ENCODE measurements at regions not wholly inside any gene's neighbourhood (a gene's known extent, or its start where the extent isn't known, plus 50 kb on each side); places are given as distances from the start of the nearest gene placed in this dataset.

DNA sequence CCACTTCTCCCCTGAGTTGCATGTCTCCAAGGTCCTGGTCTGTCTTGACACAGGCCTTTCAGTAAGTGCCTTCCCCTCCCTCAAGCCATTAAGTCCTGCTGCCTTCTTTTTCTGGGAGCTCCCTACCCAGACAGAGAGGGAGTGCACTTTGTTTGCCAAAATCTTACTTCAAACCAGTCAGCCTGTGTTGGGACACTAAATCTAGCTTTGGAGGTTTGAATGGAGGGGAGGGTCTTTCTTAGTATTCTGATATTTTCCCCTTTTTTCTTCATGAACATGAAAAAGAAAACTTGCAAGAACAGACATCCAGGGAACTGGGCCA is 170.7 kb upstream of the PMEPA1 start:
- intact Hi-C loops (cut with micrococcal nuclease) = no loop called here

DNA sequence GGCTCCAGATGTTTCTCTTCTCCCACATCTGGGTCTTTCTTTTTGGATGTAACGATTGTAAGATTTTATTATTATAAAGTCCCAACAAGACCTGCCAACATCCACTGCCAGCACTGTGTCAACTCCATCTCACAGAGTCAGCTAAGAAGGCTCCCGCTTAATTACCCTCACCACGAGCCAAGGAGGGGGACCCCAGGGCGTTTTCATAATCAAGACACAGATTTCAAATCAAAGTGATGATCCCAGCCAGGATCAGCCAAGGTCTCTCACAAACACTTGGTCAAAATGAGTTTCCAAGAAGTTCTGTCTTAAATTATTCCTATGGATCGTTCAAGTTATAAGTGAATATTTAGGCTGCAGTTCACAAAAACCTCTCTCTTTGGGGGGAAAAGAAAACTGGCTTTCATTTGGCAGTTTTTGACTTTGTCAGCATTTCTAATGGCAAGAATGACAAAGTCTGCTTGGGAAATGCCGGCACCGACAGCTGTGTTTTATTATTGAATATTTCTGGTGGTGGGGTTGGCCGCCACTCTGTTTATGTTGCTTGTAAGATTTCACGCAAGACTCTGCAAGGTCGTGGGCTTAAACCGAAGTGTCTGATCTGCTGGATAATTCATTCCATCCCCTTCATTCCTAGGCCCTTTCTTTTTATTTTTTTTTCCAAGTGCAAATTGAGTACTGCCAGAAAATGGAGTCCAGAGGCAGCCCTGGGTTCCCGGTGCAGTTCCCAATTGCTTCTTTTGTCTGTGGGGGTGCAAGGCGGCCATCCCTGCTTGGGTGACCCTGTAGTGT is 170.2 kb upstream of the PMEPA1 start:
- intact Hi-C loops (cut with micrococcal nuclease) = no loop called here

DNA sequence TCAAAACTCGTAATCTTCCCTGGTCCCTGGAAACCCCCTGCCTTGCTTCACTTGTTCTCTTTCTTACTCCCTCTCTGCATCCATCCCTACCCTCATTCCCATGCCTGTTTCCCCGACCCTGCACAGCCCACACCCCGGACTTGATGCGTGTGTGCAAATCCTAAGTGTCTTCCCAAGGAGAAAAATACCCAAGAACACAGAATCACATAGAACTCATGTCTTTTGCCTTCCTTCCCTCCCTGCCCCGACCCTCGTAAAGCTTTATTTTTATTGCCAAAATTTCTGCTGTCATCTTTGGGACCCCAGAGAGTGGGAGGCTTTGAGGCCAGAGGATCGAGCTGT is 169.6 kb upstream of the PMEPA1 start:
- intact Hi-C loops (cut with micrococcal nuclease) = no loop called here

DNA sequence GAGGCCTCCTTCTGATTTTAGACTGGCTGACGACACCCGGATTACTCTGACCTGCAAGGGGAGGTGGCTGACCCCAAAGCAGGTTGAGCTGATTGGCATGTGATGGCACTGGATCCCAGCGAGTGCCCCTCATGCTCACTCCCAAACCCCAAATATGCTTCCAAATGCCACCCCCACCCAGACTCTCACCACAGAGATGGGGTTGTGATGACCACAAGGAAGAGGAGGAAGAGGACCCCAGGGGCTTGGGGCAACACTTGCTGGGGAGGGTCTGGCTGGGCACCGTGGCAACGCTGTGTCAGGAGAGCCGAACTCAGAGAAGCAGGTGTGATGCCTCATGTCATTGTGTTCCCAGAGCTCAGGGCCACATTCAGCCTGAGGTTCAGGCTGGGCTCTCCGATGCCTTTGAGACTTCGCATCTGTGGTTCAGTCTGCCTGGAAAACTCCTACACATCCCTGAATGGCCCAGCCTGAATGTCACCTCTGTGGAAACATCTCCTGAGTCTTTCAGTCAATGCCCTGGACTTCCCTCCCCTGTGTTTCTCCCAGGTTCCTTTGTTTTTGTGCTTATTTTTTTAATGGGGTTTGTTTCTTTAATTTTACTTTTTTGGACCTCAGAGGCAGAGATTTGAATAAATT is 169.1 kb upstream of the PMEPA1 start:
- intact Hi-C loops (cut with micrococcal nuclease) = no loop called here

DNA sequence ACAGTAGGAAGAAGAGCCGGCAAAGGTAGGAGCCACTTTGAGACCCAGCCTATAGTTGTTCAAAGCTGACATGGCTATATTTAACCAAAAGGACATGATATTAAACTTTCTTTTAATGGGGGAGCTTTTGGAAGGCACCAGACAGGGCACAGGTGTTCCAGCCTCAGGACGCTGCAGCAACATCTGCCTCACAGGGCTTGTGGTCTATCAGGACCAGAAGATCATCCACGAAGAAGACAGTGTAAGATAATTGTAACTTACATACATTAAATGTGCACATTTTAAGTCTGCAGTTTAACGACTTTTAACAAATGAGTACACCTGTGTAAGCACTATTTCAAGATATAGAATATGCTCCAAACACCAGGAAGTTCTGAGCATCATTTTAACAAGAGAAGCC is 168.2 kb upstream of the PMEPA1 start:
- intact Hi-C loops (cut with micrococcal nuclease) = no loop called here

DNA sequence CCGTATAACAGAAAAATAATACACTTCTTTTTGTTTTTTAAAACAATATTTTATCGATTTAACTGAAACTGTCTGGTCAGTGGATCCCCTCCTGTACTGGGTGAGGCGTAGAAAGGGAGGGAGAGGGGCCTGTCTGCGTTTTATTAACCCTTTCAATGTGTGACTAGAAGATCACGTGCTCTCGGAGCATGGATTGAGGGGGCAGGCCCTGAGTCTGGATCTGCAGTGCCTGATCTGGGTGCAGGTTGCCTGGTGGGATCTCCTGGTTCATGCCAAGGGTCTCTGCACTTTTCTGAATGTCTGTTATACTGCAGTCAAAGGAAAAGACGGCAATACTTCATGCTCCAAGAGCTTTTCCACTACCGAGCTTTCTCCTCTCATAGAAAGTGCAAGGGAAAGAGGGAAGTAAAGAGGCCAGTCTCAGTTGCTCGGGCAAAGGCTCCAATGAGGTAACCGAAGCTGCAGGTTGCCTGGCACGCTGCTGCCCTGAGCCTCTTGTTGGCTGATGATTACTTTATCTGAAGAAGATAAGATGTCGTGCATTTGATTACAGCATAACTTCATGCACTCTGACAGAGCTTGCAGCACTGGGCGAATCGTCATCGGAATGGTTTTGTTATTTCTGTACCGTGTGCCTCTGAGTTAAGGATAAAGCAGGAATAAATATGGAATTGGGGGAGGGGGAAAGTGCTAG is 167.5 kb upstream of the PMEPA1 start:
- intact Hi-C loops (cut with micrococcal nuclease) = no loop called here

DNA sequence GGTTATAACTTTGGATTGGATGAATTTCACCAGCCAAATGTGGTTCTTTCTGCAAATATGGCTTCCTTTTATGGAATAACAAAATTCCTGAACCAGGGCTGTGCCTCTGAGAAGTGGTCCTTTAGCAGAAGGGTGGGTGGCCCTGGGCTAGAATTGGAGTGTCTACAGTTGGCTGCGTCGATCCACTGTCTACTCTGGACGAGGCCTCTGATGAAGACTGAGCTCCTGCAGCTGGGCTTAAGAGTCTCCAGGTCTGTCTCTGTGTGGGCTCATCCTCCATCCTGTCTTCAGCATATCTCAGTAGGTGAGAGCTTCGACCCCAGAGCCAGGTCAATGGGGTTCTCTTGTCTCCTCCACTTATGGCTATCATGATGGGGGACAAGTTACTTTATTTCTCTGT is 166.3 kb upstream of the PMEPA1 start:
- intact Hi-C loops (cut with micrococcal nuclease) = no loop called here

DNA sequence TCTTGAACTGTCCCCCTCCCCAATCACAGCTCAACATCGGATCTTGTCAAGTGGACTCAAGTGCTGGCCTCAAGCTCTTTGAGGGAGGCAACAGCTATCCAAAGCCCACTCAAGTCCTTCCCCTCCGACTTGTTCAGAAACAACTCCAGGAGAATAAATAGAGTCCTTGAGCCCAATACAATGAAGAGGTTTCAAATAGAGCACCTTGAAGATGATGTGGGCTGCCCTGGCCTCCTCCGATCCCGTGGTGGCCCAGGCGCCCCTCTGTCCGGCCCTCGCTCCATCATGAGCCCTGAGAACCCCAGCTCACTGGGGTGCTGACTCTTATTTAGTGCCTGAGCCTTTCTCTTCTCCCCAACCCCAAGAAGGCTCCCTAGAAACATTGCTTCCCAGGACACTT is 164.3 kb upstream of the PMEPA1 start:
- intact Hi-C loops (cut with micrococcal nuclease) = no loop called here

DNA sequence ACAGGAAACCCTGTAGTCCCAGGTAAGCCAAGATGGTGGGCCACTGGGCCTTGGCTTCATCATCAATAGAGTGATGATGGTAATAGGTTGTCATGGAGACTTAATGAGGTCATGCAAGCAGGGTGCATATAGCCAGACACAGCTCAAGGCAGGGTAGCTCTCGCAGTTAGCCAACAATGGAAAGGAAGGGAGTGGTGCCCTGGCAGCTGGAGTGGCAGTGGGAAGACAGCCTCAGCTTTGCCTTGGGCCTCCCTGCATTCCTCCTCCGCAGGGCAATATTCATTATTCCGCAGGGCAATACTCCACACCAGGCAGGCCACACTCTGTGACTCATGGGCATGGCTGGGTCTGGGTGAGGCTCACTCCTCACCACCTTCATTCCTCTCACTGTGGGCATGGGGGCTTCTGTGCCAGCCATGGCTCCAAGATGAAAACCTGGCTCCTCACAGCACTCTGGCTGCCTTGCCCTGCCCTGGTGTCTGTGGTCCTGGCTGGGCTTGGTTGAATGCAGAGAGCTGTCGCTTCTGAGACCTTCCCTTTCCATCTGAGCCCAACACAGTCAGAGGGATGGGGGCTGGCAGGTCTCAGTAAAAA is 163.1 kb upstream of the PMEPA1 start:
- intact Hi-C loops (cut with micrococcal nuclease) = no loop called here

DNA sequence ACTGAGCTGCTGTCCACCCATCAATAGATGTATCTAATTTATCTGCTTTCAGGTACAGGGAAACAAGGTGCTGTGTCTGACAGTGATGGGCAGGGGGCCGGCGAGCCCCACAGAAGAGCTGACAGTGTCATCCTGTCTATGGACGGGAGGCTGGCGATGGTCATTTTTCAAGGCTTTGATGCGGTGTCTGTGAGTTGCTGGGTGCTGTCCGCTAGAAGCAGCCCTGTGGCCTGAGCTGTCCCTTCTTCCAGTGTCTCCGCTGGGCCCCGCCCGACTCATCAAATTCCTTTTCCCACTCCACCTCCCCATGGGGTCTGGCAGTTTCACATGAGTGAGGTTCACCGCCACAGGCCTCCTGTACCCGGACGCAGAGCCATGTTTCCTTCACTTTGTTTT is 161.4 kb upstream of the PMEPA1 start:
- intact Hi-C loops (cut with micrococcal nuclease) = no loop called here

DNA sequence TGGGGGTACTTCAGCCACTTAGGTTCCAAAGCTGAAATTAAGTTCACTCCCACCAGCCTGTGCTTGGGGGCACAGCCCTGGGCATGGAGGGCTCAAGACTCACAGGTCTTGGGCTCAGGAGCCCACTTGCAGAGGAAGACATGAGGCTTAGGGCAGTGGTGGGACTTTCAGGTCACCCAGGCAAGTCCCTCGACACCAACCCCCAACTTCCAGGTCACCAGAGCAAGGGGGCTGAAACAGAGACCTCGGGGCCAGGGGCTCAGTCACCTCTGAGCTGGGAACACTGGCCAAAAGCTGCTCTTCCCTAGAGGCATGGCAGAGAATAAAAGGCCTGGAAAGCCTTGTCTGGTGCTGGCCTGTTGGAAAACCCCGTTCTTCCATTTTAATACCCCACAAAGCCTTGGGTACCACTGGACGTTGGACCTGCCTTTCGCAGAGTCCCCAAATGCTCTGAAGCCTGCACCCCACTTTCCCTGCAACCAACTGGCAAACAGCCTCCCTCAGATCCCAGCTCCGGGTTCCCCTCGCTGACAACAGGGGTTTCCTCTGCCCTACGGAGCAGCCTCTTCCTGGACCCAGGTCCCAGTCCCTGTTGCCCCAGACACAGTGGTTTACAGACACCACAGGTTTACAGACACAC is 160.9 kb upstream of the PMEPA1 start:
- intact Hi-C loops (cut with micrococcal nuclease) = no loop called here

DNA sequence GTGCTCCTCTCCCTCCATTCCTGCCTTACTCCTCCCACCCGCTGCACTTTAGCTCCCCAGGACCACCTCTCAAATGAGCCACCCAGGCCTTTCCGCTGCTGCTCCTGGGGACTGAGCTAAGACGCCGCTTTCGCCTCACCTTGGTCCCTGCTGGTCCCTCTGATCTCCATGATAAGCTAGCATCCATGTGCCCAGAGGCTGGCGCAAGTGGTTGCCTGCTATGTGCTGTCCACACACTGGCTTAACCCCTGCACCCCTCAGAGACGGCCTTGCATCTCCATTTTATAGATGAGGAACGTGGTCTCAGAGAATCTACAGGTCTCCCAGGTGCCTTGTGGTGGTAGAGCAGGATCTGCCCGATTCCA is 160.1 kb upstream of the PMEPA1 start:
- intact Hi-C loops (cut with micrococcal nuclease) = no loop called here

DNA sequence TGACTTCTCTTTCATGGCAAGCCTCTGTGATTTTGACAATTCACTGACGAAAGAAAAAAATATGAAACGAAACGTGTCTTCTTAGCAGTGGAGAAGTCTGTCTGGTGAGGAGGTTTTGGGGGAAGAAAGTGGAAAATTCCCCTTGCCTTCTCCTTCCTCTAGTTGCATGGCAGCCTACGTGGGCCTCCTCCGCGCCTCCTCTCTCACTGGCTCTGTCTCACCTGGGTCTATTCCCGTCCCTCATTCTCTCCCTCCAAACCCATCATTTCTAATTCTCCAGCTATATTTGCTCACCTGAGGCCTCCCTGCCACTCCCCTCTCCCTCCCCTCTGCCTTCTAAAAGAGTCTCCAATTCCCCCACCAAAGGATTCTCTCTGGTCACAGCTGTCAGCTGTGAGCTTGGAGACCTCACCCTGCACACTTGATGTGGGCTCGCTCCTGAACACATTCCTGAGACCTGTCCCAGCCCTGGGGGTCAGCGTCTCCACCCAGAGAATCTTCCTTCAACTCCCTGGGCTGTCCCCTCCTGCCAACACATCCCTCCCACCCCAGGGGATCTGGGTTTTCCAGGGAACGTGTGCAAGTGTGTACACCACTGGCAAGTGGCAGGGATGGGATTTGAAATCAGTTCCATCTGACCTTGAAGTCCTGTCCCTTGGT is 159.6 kb upstream of the PMEPA1 start:
- intact Hi-C loops (cut with micrococcal nuclease) = no loop called here

DNA sequence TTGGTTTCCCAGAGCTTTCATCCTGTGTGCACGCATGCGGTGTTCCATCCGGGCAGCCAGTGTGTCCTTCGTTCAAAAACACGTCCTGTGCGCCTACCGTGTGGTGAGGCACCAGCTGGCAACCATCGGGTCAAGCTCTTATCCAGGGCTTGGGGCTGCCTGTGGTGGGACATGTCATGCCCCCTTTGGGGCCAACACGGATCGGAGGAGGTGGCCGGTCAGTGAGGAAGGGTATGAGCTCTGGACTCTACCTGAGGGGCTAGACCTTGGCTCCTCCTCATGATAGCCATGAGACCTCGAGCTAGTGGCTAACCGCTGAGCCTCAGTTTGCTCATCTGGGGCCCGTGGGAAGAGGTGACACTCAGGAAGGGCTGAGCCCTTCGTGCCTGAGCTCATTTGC is 158.5 kb upstream of the PMEPA1 start:
- intact Hi-C loops (cut with micrococcal nuclease) = no loop called here

DNA sequence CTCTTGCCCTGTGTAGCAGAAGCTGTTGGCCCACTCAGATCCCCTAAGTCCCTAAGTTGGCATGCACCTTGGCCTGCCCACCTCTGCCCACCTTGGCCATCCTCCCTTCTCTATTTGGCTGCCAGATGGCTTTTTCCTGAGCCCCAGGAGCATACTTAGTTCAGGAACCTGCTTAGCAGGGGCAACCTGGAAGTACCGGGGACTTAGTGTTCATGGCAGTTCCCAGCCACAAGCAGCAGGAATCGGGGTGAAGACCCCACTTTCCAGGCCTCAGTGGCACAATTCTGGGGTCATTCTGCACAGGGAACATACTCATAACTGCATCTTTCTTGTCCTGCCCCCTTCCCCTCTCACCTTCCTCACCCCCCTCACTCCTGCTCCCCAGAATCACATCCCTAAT is 158.0 kb upstream of the PMEPA1 start:
- intact Hi-C loops (cut with micrococcal nuclease) = no loop called here

DNA sequence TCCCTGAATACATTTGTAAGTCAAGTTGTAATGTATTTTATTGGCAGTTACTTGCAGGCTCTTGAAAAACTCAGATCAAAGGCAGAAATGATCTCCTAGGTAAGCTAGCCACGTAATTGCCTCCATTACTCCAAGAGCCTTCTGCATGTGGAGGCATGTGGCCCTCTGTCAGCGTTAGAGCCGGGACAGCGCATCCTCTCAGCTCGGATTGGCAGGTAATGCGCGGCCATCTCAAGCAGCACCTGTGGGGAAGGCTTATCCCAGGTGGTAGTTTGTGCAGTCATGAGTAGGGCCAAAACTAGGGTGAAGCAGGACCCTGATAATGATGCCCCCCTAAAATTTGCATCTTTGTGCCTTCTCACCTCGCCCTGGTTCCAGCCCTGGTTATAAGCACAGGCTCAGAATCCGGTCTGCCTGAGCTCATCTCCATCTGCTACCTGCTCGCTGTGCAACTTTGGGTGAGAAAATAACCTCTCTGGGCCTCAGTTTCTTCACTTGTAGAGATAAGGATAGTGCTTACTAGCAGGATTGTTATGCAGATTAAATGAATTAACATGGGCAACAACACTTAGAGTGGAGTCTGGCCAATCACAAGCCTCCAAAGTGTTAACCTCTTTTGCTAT is 157.5 kb upstream of the PMEPA1 start:
- intact Hi-C loops (cut with micrococcal nuclease) = no loop called here

DNA sequence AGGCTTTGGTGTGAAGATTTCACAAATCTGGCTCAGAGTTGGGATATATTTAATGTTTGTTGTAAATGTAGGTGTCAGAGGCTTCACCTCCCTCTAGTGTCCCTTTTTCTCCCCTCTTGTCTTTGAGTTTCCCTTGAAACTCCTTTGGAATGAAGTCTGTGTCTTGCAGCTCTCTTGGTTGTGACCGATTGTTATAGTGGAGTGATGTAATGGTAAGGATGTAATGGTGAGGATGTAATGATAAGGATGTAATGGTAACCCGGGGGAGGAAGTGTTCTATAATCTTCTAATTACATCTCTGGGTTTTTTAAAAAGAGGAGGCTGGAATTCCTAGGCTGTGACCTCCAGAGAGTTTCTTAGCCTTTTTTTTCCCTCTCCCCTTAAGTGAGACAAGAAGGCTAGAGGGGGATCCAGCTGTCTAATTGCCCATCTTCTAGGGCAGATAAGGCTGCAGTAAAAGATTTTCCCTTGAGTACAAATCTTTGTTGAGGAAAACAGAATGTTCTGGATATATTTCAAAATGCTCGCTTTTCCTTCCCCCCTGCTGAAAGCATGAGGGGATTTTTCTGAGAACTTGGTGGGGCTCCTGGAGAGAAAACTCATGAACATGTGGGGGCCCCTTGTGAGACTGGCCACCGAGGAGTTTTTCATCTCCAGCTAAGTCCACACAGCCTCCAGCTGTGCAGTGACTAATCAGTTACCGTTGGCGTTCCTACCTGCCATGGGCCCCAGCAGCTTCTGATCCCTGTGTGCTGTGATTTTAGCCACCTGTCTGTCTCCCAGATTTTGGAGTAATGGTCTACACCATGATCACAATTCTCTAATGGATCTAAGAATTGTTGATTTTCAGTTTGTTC is 156.7 kb upstream of the PMEPA1 start:
- intact Hi-C loops (cut with micrococcal nuclease) = no loop called here

DNA sequence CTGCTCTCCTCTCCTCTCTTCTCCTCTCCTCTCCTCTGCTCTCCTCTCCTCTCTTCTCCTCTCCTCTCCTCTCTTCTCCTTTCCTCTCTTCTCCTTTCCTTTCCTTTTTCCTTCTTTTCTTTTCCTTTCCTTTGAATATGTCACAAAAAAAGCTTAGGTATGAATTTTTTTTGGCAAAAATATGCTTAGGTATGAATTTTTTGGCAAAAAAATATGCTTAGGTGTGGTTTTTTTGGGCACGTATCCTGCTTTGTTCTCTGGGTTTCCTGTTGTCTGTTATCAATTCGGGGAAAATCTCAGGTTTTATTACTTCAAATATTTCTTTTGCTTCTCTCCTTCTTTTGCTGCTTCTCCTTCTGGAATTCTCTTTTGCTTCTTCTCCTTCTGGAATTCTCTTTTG is 155.5 kb upstream of the PMEPA1 start:
- intact Hi-C loops (cut with micrococcal nuclease) = no loop called here

DNA sequence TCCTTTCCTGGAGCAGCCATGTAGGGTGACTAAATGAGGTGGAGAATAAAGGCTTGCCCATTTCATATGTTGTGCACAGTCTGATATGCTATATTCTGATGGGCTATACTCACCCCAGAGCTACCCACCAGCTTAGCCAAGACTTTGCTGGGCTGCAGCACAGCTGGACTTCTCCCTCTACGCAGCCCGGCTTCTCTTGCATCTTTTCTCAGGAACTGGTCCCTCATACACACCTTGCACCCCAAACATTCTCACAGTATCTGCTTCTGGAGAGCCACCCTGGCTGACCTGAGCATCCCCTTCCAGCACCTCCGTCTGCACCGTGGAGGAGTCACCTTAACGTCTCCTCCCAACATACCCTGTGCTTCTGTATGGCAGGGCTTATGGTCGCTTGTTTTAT is 150.8 kb upstream of the PMEPA1 start:
- intact Hi-C loops (cut with micrococcal nuclease) = no loop called here

DNA sequence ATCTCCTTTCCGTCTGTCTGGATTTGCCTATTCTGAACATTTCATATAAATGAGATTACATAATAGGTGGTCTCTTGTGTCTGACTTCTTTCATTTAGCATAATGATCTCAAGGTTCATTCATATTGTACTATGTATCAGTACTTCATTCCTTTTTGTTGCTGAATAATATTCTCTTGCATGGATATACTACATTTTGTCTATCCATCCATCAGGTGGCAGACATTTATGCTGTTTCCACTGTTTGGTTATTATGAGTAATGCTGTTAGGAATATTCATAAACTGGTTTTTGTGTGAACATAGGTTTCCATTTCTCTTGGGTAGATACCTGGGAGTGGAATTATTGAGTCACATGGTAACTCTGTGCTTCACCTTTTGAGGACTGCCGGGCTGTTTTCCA is 148.2 kb upstream of the PMEPA1 start:
- intact Hi-C loops (cut with micrococcal nuclease) = loop anchor here (10.0 kb wide), 1 partner anchor 263 kb away; no protein-coding TSS in a partner anchor

Data from T-helper 1 cell treated with Interleukin-12 subunit alpha and Interleukin-12 subunit beta and Interleukin-4 antibody, amounts not matched to agents 30 ng/mL and 1 ng/mL, for 36 hours (primary cell).